Loucy (cell line): ENCODE measurements at regions not wholly inside any gene's neighbourhood (a gene's known extent, or its start where the extent isn't known, plus 50 kb on each side); places are given as distances from the start of the nearest gene placed in this dataset.

Experiments
- H2AFZ ChIP-seq: fragments of 200-600 bp; sonication (generic); 2 replicates; pipeline ENCODE4 v1.6.0; 2016; ENCODE audit warnings: antibody characterized with exemption, mild to moderate bottlenecking, low read length, moderate library complexity
- H3F3A ChIP-seq: fragments of 200-600 bp; 2 replicates; pipeline ENCODE4 v1.6.0; 2016; ENCODE audit warnings: antibody characterized with exemption, low read depth, mild to moderate bottlenecking
- H3K27me3 ChIP-seq: fragments of 200-600 bp; sonication (generic); 2 replicates; pipeline ENCODE4 v1.6.1; 2014; ENCODE audit warnings: low read length, mild to moderate bottlenecking; ENCODE audit not compliant: insufficient read depth, poor library complexity, severe bottlenecking
- H3K36me3 ChIP-seq: fragments of 200-600 bp; sonication (generic); 2 replicates; pipeline ENCODE4 v1.6.1; 2016; ENCODE audit warnings: low read length; ENCODE audit not compliant: insufficient read depth
- H3K4me1 ChIP-seq: fragments of 200-600 bp; sonication (generic); 2 replicates; pipeline ENCODE4 v1.5.1; 2014; ENCODE audit warnings: low read length, mild to moderate bottlenecking; ENCODE audit not compliant: insufficient read depth, poor library complexity, severe bottlenecking
- H3K4me2 ChIP-seq: fragments of 200-600 bp; sonication (generic); 2 replicates; pipeline ENCODE4 v1.6.0; 2014; ENCODE audit warnings: antibody characterized with exemption, low read length, low read depth, mild to moderate bottlenecking; ENCODE audit not compliant: poor library complexity, severe bottlenecking
- H3K4me3 ChIP-seq: fragments of 200-600 bp; sonication (generic); 2 replicates; pipeline ENCODE4 v1.5.1; 2014; ENCODE audit warnings: low read length, mild to moderate bottlenecking, mixed read lengths; ENCODE audit not compliant: poor library complexity, severe bottlenecking
- H3K79me2 ChIP-seq: fragments of 200-600 bp; sonication (generic); 2 replicates; pipeline ENCODE4 v1.6.1; 2014; ENCODE audit warnings: low read length; ENCODE audit not compliant: insufficient read depth
- H3K9ac ChIP-seq: fragments of 200-600 bp; sonication (generic); 2 replicates; pipeline ENCODE4 v1.6.0; 2014; ENCODE audit warnings: mild to moderate bottlenecking, low read depth, low read length, moderate library complexity; ENCODE audit not compliant: poor library complexity, severe bottlenecking
- H3K9me2 ChIP-seq: fragments of 200-600 bp; sonication (generic); replicated peaks from 2 replicates; pipeline ENCODE4 v1.6.1; 2016; ENCODE audit warnings: low read depth, low read length, mixed read lengths
- H3K9me3 ChIP-seq: fragments of 200-600 bp; sonication (generic); 2 replicates; pipeline ENCODE4 v1.6.1; 2014; ENCODE audit warnings: mild to moderate bottlenecking, antibody characterized with exemption, low read length, low read depth; ENCODE audit not compliant: insufficient read depth
- H4K20me1 ChIP-seq: fragments of 200-600 bp; sonication (generic); 2 replicates; pipeline ENCODE4 v1.6.0; 2014; ENCODE audit warnings: antibody characterized with exemption, low read length, mild to moderate bottlenecking; ENCODE audit not compliant: insufficient read depth, poor library complexity, severe bottlenecking
- CTCF ChIP-seq: fragments of 200-600 bp; sonication (generic); conservative IDR thresholded peaks from 2 replicates; pipeline ENCODE4 v1.5.1; 2014; ENCODE audit warnings: mild to moderate bottlenecking, antibody characterized with exemption, low read length
- EZH2phosphoT487 ChIP-seq: fragments of 200-600 bp; IDR thresholded peaks from 2 replicates; pipeline ENCODE4 v1.6.1; 2018; ENCODE audit warnings: antibody characterized with exemption, mild to moderate bottlenecking, moderate library complexity, borderline replicate concordance

- H3K9me3 ChIP-seq = no peaks in the 10 kb centered on the region
- no peak overlapping the region for H3K4me2 ChIP-seq
- H3K9me2 ChIP-seq = no peaks in the 10 kb centered on the region
- H3K4me1 ChIP-seq = no peaks in the 10 kb centered on the region
- no peaks in the 10 kb centered on the region for H3K79me2 ChIP-seq
- H3K27me3 ChIP-seq = no peaks in the 10 kb centered on the region
- H3F3A ChIP-seq = no peaks in the 10 kb centered on the region
- H3K4me3 ChIP-seq = no peak overlapping the region
- no peaks in the 10 kb centered on the region for H4K20me1 ChIP-seq
- H3K36me3 ChIP-seq = no peaks in the 10 kb centered on the region
- H3K9ac ChIP-seq = no peak overlapping the region
- TF ChIP-seq CTCF (no peak), EZH2phosphoT487 (no peak)
- no peak overlapping the region for H2AFZ ChIP-seq
These were observed 225.3 kb upstream of the CLINT1 start for GRCh38 chr5:158084292-158084691.

GRCh38 chr5:158082696-158083287 lies 223.8 kb upstream of the CLINT1 start:
- H3F3A ChIP-seq = no peaks in the 10 kb centered on the region
- no peaks in the 10 kb centered on the region for H3K9me2 ChIP-seq
- H3K4me1 ChIP-seq = no peaks in the 10 kb centered on the region
- H3K9ac ChIP-seq = no peak overlapping the region
- no peaks in the 10 kb centered on the region for H3K9me3 ChIP-seq
- H3K27me3 ChIP-seq = no peaks in the 10 kb centered on the region
- no peak overlapping the region for H3K4me3 ChIP-seq
- H3K4me2 ChIP-seq = no peak overlapping the region
- H2AFZ ChIP-seq = no peak overlapping the region
- no peaks in the 10 kb centered on the region for H3K79me2 ChIP-seq
- H3K36me3 ChIP-seq = no peaks in the 10 kb centered on the region
- H4K20me1 ChIP-seq = no peaks in the 10 kb centered on the region
- TF ChIP-seq EZH2phosphoT487 = no peak
- no peak for TF ChIP-seq CTCF

- no peaks in the 10 kb centered on the region for H4K20me1 ChIP-seq
- H3K36me3 ChIP-seq = no peaks in the 10 kb centered on the region
- no peaks in the 10 kb centered on the region for H3F3A ChIP-seq
- TF ChIP-seq CTCF (no peak), EZH2phosphoT487 (no peak)
- H3K27me3 ChIP-seq = no peaks in the 10 kb centered on the region
- no peaks in the 10 kb centered on the region for H3K79me2 ChIP-seq
- no peak overlapping the region for H2AFZ ChIP-seq
- H3K4me1 ChIP-seq = no peaks in the 10 kb centered on the region
- H3K9ac ChIP-seq = no peak overlapping the region
- no peaks in the 10 kb centered on the region for H3K9me3 ChIP-seq
- H3K4me2 ChIP-seq = no peak overlapping the region
- no peaks in the 10 kb centered on the region for H3K9me2 ChIP-seq
- H3K4me3 ChIP-seq = no peak overlapping the region
These were observed 221.2 kb upstream of the CLINT1 start for GRCh38 chr5:158080112-158080511.
